Gastroesophageal sphincter (tissue), 3 donors: ENCODE measurements at regions not wholly inside any gene's neighbourhood (a gene's known extent, or its start where the extent isn't known, plus 50 kb on each side); places are given as distances from the start of the nearest gene placed in this dataset.

ENCODE experiments used
- CTCF ChIP-seq, 4 experiments: fragments of 200-600 bp in 2 of 4; fragments of 450-650 bp in 2 of 4; sonication (generic) in 1 of 4; IDR thresholded peaks; one replicate each; pipeline ENCODE4 v1.5.1; 2017 to 2019; ENCODE audit warnings: antibody characterized with exemption in 4 of 4, mild to moderate bottlenecking in 2 of 4, moderate library complexity in 2 of 4
- POLR2A ChIP-seq, 2 donors: fragments of 450-650 bp; IDR thresholded peaks; one replicate each; pipeline ENCODE4 v1.6.1; 2017; ENCODE audit warnings: antibody characterized with exemption in 2 of 2, mild to moderate bottlenecking in 2 of 2, moderate library complexity in 1 of 2

- TF ChIP-seq CTCF (IDR thresholded peaks at IDR 0.05), result no peak
- TF ChIP-seq POLR2A (IDR thresholded peaks at IDR 0.05), result no peak
Observed at GRCh38 chr11:128200467-128200866, 386.9 kb downstream of the ETS1 start.
